Peyer's patch (tissue), 4 donors: ENCODE measurements at regions not wholly inside any gene's neighbourhood (a gene's known extent, or its start where the extent isn't known, plus 50 kb on each side); places are given as distances from the start of the nearest gene placed in this dataset.

Experiments
- DNase-seq, 3 donors: peaks; one replicate each; pipeline ENCODE4 v3.0.0-alpha.2; 2017 to 2019
- H3K27ac ChIP-seq, 4 donors: fragments of 200-600 bp; sonication (generic); one replicate each; pipeline ENCODE4 v1.5.1; 2016 to 2019
- H3K27me3 ChIP-seq, 2 donors: fragments of 200-600 bp; sonication (generic); one replicate each; pipeline ENCODE4 v1.5.1; 2019
- H3K36me3 ChIP-seq, 3 donors: fragments of 200-600 bp; sonication (generic); one replicate each; pipeline ENCODE4 v1.5.1; 2016 to 2019
- H3K4me1 ChIP-seq, 4 donors: fragments of 200-600 bp; sonication (generic); one replicate each; pipeline ENCODE4 v1.5.1; 2016 to 2019
- H3K4me3 ChIP-seq, 4 donors: fragments of 200-600 bp; sonication (generic); 1 replicate in 3 of 4; 2 replicates in 1 of 4; pipeline ENCODE4 v1.5.1; 2016 to 2019; ENCODE audit warnings: mild to moderate bottlenecking in 1 of 4
- H3K9me3 ChIP-seq, 4 donors: fragments of 200-600 bp; sonication (generic); one replicate each; pipeline ENCODE4 v1.5.1; 2016 to 2019; ENCODE audit warnings: mild to moderate bottlenecking in 1 of 4
- CTCF ChIP-seq, 6 experiments: fragments of 450-650 bp in 4 of 6; fragments of 200-600 bp in 2 of 6; sonication (generic) in 1 of 6; IDR thresholded peaks; one replicate each; pipeline ENCODE4 v1.5.1; 2017 to 2019; ENCODE audit warnings: antibody characterized with exemption in 6 of 6, mild to moderate bottlenecking in 3 of 6, moderate library complexity in 1 of 6
- POLR2A ChIP-seq, 2 donors: fragments of 450-650 bp; IDR thresholded peaks; one replicate each; pipeline ENCODE4 v1.5.1; 2017; ENCODE audit warnings: antibody characterized with exemption in 2 of 2, mild to moderate bottlenecking in 2 of 2, moderate library complexity in 2 of 2

- no peak for TF ChIP-seq POLR2A (IDR thresholded peaks at IDR 0.05)
- TF ChIP-seq CTCF (IDR thresholded peaks at IDR 0.05), result no peak
- no peak for DNase-seq
- Histone ChIP-seq H3K27me3 (no peaks in the 10 kb centered on the region), H3K9me3 (peaks cover 0 to 12% (median 0%) of the 10 kb centered on the region in 4 donors), H3K36me3 (no peaks in the 10 kb centered on the region), H3K27ac (no peak overlapping the region), H3K4me1 (no peaks in the 10 kb centered on the region), H3K4me3 (no peak overlapping the region)
These were observed 809.8 kb upstream of the SOX11 start for GRCh38 chr2:4882421-4882820.

- Histone ChIP-seq H3K27me3 (no peaks in the 10 kb centered on the region), H3K27ac (no peak overlapping the region), H3K9me3 (peaks cover 0 to 12% (median 0%) of the 10 kb centered on the region in 4 donors), H3K4me1 (no peaks in the 10 kb centered on the region), H3K4me3 (no peak overlapping the region), H3K36me3 (no peaks in the 10 kb centered on the region)
- DNase-seq, result no peak
- TF ChIP-seq CTCF (IDR thresholded peaks at IDR 0.05) (no peak), POLR2A (IDR thresholded peaks at IDR 0.05) (no peak)
These were observed 809.2 kb upstream of the SOX11 start for GRCh38 chr2:4882941-4883340.

GRCh38 chr2:4883375-4883774, 808.8 kb upstream of the SOX11 start:
- no peaks in the 10 kb centered on the region for H3K4me1 ChIP-seq
- no peak overlapping the region for H3K4me3 ChIP-seq
- no peaks in the 10 kb centered on the region for H3K36me3 ChIP-seq
- H3K27me3 ChIP-seq, result no peaks in the 10 kb centered on the region
- DNase-seq, result no peak
- H3K27ac ChIP-seq, result no peak overlapping the region
- TF ChIP-seq CTCF (IDR thresholded peaks at IDR 0.05), result no peak
- no peak for TF ChIP-seq POLR2A (IDR thresholded peaks at IDR 0.05)
- peaks cover 0 to 12% (median 0%) of the 10 kb centered on the region in 4 donors for H3K9me3 ChIP-seq

GRCh38 chr2:4884117-4884571, 808.0 kb upstream of the SOX11 start:
- Histone ChIP-seq H3K4me1 (no peaks in the 10 kb centered on the region), H3K36me3 (no peaks in the 10 kb centered on the region), H3K27me3 (no peaks in the 10 kb centered on the region), H3K27ac (no peak overlapping the region), H3K9me3 (peaks cover 0 to 12% (median 0%) of the 10 kb centered on the region in 4 donors), H3K4me3 (no peak overlapping the region)
- TF ChIP-seq POLR2A (IDR thresholded peaks at IDR 0.05) (no peak), CTCF (IDR thresholded peaks at IDR 0.05) (no peak)
- DNase-seq, result no peak

GRCh38 chr2:4891394-4891793, 800.8 kb upstream of the SOX11 start:
- no peak for DNase-seq
- Histone ChIP-seq H3K9me3 (no peaks in the 10 kb centered on the region), H3K4me1 (no peaks in the 10 kb centered on the region), H3K36me3 (no peaks in the 10 kb centered on the region), H3K27me3 (no peaks in the 10 kb centered on the region), H3K4me3 (no peak overlapping the region), H3K27ac (no peak overlapping the region)
- no peak for TF ChIP-seq CTCF (IDR thresholded peaks at IDR 0.05)
- TF ChIP-seq POLR2A (IDR thresholded peaks at IDR 0.05), result no peak

GRCh38 chr2:4895371-4895770, 796.8 kb upstream of the SOX11 start:
- H3K4me1 ChIP-seq, result no peaks in the 10 kb centered on the region
- no peaks in the 10 kb centered on the region for H3K27me3 ChIP-seq
- H3K36me3 ChIP-seq, result no peaks in the 10 kb centered on the region
- no peaks in the 10 kb centered on the region for H3K9me3 ChIP-seq
- TF ChIP-seq POLR2A (IDR thresholded peaks at IDR 0.05), result no peak
- no peak for TF ChIP-seq CTCF (IDR thresholded peaks at IDR 0.05)
- H3K27ac ChIP-seq, result no peak overlapping the region
- no peak overlapping the region for H3K4me3 ChIP-seq
- DNase-seq, result no peak
